Mesenchymal stem cell (in vitro differentiated cells and primary cell): ENCODE measurements at regions not wholly inside any gene's neighbourhood (a gene's known extent, or its start where the extent isn't known, plus 50 kb on each side); places are given as distances from the start of the nearest gene placed in this dataset.

Experiments
- DNase-seq: peaks from one replicate; pipeline ENCODE4 v3.0.0-alpha.2; 2013
- H2AFZ ChIP-seq: one replicate; pipeline ENCODE4 v1.6.1; 2013; ENCODE audit warnings: low read depth, mild to moderate bottlenecking, control low read depth, inconsistent platforms, low read length, moderate library complexity
- H2AK5ac ChIP-seq: 2 replicates; pipeline ENCODE4 v1.6.1; 2013; ENCODE audit warnings: low read length, moderate library complexity, mild to moderate bottlenecking, inconsistent platforms; ENCODE audit not compliant: severe bottlenecking
- H2BK120ac ChIP-seq: one replicate; pipeline ENCODE4 v1.6.1; 2013; ENCODE audit warnings: low read depth, mild to moderate bottlenecking, inconsistent platforms, low read length, moderate library complexity
- H2BK12ac ChIP-seq, 2 experiments: one replicate each; pipeline ENCODE4 v1.6.1; 2013; ENCODE audit warnings: inconsistent platforms in 2 of 2, low read length in 2 of 2, mild to moderate bottlenecking in 2 of 2, moderate library complexity in 2 of 2, control low read depth in 1 of 2
- H2BK15ac ChIP-seq: one replicate; pipeline ENCODE4 v1.6.1; 2013; ENCODE audit warnings: mild to moderate bottlenecking, low read depth, inconsistent platforms; ENCODE audit not compliant: poor library complexity, severe bottlenecking
- H2BK5ac ChIP-seq: 2 replicates; pipeline ENCODE4 v1.6.1; 2013; ENCODE audit warnings: low read depth, mild to moderate bottlenecking, low read length, control low read depth, inconsistent platforms; ENCODE audit not compliant: poor library complexity, severe bottlenecking
- H3K14ac ChIP-seq, 2 experiments: one replicate each; pipeline ENCODE4 v1.6.1; 2013; ENCODE audit warnings: inconsistent platforms in 2 of 2, low read length in 2 of 2, control low read depth in 1 of 2, mild to moderate bottlenecking in 1 of 2, moderate library complexity in 1 of 2
- H3K18ac ChIP-seq, 2 experiments: one replicate each; pipeline ENCODE4 v1.6.1; 2013; ENCODE audit warnings: inconsistent platforms in 2 of 2, low read length in 2 of 2, control low read depth in 1 of 2, low read depth in 1 of 2, mild to moderate bottlenecking in 1 of 2
- H3K23ac ChIP-seq, 2 experiments: one replicate each; pipeline ENCODE4 v1.6.1; 2013; ENCODE audit warnings: inconsistent platforms in 2 of 2, low read length in 2 of 2, mild to moderate bottlenecking in 2 of 2, moderate library complexity in 2 of 2, control low read depth in 1 of 2
- H3K27ac ChIP-seq: 2 replicates; pipeline ENCODE4 v1.5.1; 2013; ENCODE audit warnings: mild to moderate bottlenecking, moderate library complexity, low read length, control low read depth, inconsistent platforms; ENCODE audit not compliant: poor library complexity, severe bottlenecking
- H3K27me3 ChIP-seq, 2 experiments: 2 replicates each; pipeline versions ENCODE4 v1.6.1 to v1.7.0; 2013; ENCODE audit warnings: low read length in 2 of 2, mild to moderate bottlenecking in 2 of 2, moderate library complexity in 2 of 2, control low read depth in 1 of 2, inconsistent platforms in 1 of 2; ENCODE audit not compliant: control insufficient read depth in 1 of 2, insufficient read depth in 1 of 2
- H3K36me3 ChIP-seq, 2 experiments: 2 replicates each; pipeline versions ENCODE4 v1.6.1 to v1.7.0; 2013; ENCODE audit warnings: low read length in 2 of 2, control low read depth in 1 of 2, inconsistent platforms in 1 of 2, low read depth in 1 of 2, mild to moderate bottlenecking in 1 of 2; ENCODE audit not compliant: insufficient read depth in 2 of 2, control insufficient read depth in 1 of 2
- H3K4ac ChIP-seq, 2 experiments: one replicate each; pipeline ENCODE4 v1.6.1; 2013; ENCODE audit warnings: inconsistent platforms in 2 of 2, low read length in 2 of 2, mild to moderate bottlenecking in 2 of 2, moderate library complexity in 2 of 2, control low read depth in 1 of 2, low read depth in 1 of 2
- H3K4me1 ChIP-seq: 2 replicates; pipeline ENCODE4 v1.6.1; 2013; ENCODE audit warnings: low read depth, low read length, control low read depth; ENCODE audit not compliant: control insufficient read depth, insufficient read depth
- H3K4me2 ChIP-seq: 2 replicates; pipeline ENCODE4 v1.6.1; 2013; ENCODE audit warnings: low read length, mild to moderate bottlenecking, inconsistent platforms; ENCODE audit not compliant: poor library complexity, severe bottlenecking
- H3K4me3 ChIP-seq, 2 experiments: 2 replicates each; pipeline versions ENCODE4 v1.5.1 to v1.7.0; 2013; ENCODE audit warnings: low read length in 2 of 2, mild to moderate bottlenecking in 2 of 2, control low read depth in 1 of 2, low read depth in 1 of 2; ENCODE audit not compliant: insufficient read depth in 1 of 2
- H3K79me1 ChIP-seq: replicated peaks from 2 replicates; pipeline ENCODE4 v1.6.1; 2013; ENCODE audit warnings: mild to moderate bottlenecking, control low read depth, low read length, inconsistent platforms; ENCODE audit not compliant: poor library complexity, severe bottlenecking
- H3K9ac ChIP-seq: 2 replicates; pipeline ENCODE4 v1.7.0; 2013; ENCODE audit warnings: mild to moderate bottlenecking, low read length, moderate library complexity
- H3K9me3 ChIP-seq: 2 replicates; pipeline ENCODE4 v1.7.0; 2013; ENCODE audit warnings: mild to moderate bottlenecking, low read length; ENCODE audit not compliant: control insufficient read depth
- H4K8ac ChIP-seq: one replicate; pipeline ENCODE4 v1.6.1; 2013; ENCODE audit warnings: inconsistent platforms, mild to moderate bottlenecking, low read length, moderate library complexity
- H4K91ac ChIP-seq: one replicate; pipeline ENCODE4 v1.6.1; 2013; ENCODE audit warnings: mild to moderate bottlenecking, low read length, inconsistent platforms
- WGBS: methylation state at CpG from one replicate; pipeline ENCODE4 v1.1.7; 2013; ENCODE audit warnings: mixed read lengths; 5-methylcytosine and 5-hydroxymethylcytosine counted together

- H3K14ac ChIP-seq, result no peak overlapping the region
- H2BK12ac ChIP-seq, result no peak overlapping the region
- H3K36me3 ChIP-seq, result no peaks in the 10 kb centered on the region
- 93% methylated on average over 4 of the region's 5 CpGs for WGBS
- no peak overlapping the region for H2BK5ac ChIP-seq
- H3K23ac ChIP-seq, result no peak overlapping the region
- no peak overlapping the region for H3K4me3 ChIP-seq
- no peak overlapping the region for H3K27ac ChIP-seq
- no peak overlapping the region for H2BK120ac ChIP-seq
- no peak overlapping the region for H2AFZ ChIP-seq
- no peak overlapping the region for H2BK15ac ChIP-seq
- H3K4me2 ChIP-seq, result no peak overlapping the region
- H3K27me3 ChIP-seq, result no peaks in the 10 kb centered on the region
- no peak overlapping the region for H3K9ac ChIP-seq
- H3K4me1 ChIP-seq, result no peaks in the 10 kb centered on the region
- H2AK5ac ChIP-seq, result no peak overlapping the region
- H3K79me1 ChIP-seq, result no peaks in the 10 kb centered on the region
- no peak overlapping the region for H4K8ac ChIP-seq
- H3K9me3 ChIP-seq, result no peaks in the 10 kb centered on the region
- no peak overlapping the region for H3K4ac ChIP-seq
- no peak overlapping the region for H3K18ac ChIP-seq
- no peak overlapping the region for H4K91ac ChIP-seq
- DNase-seq, result no peak
Observed at GRCh38 chrX:35722128-35722527, 76.0 kb upstream of the MAGEB16 start.

- Histone ChIP-seq H2AFZ (no peak overlapping the region), H3K79me1 (no peaks in the 10 kb centered on the region), H3K14ac (no peak overlapping the region), H3K4me3 (no peak overlapping the region), H3K4me1 (no peaks in the 10 kb centered on the region), H4K8ac (no peak overlapping the region), H2BK120ac (no peak overlapping the region), H3K27me3 (no peaks in the 10 kb centered on the region), H3K4me2 (no peak overlapping the region), H3K23ac (no peak overlapping the region), H2BK12ac (no peak overlapping the region), H4K91ac (no peak overlapping the region), H3K27ac (no peak overlapping the region), H3K9me3 (no peaks in the 10 kb centered on the region), H3K18ac (no peak overlapping the region), H2AK5ac (no peak overlapping the region), H3K9ac (no peak overlapping the region), H3K4ac (no peak overlapping the region), H2BK15ac (no peak overlapping the region), H3K36me3 (no peaks in the 10 kb centered on the region), H2BK5ac (no peak overlapping the region)
- no CpG with 5 or more reads among the region's 2 CpGs for WGBS
- DNase-seq, result peak; percentile 6
Observed at GRCh38 chrX:35726176-35726575, 72.0 kb upstream of the MAGEB16 start.

GRCh38 chrX:35728481-35728880 is 69.7 kb upstream of the MAGEB16 start:
- Histone ChIP-seq H2BK5ac (no peak overlapping the region), H2BK12ac (no peak overlapping the region), H3K27ac (no peak overlapping the region), H2AK5ac (no peak overlapping the region), H2BK120ac (no peak overlapping the region), H2AFZ (no peak overlapping the region), H2BK15ac (no peak overlapping the region), H3K27me3 (no peaks in the 10 kb centered on the region), H3K9ac (no peak overlapping the region), H3K14ac (no peak overlapping the region), H3K4ac (no peak overlapping the region), H4K8ac (no peak overlapping the region), H3K4me2 (no peak overlapping the region), H3K36me3 (no peaks in the 10 kb centered on the region), H4K91ac (no peak overlapping the region), H3K4me3 (no peak overlapping the region), H3K9me3 (no peaks in the 10 kb centered on the region), H3K23ac (no peak overlapping the region), H3K18ac (no peak overlapping the region), H3K4me1 (no peaks in the 10 kb centered on the region), H3K79me1 (no peaks in the 10 kb centered on the region)
- WGBS, result 0% methylated on average over 2 of the region's 3 CpGs
- DNase-seq, result peak; percentile 5

GRCh38 chrX:35733879-35734278 is 64.3 kb upstream of the MAGEB16 start:
- DNase-seq, result no peak
- no peak overlapping the region for H2AFZ ChIP-seq
- no peaks in the 10 kb centered on the region for H3K27me3 ChIP-seq
- H3K9me3 ChIP-seq, result no peaks in the 10 kb centered on the region
- H3K4me1 ChIP-seq, result no peaks in the 10 kb centered on the region
- H3K23ac ChIP-seq, result no peak overlapping the region
- H2BK12ac ChIP-seq, result no peak overlapping the region
- no peaks in the 10 kb centered on the region for H3K79me1 ChIP-seq
- H3K27ac ChIP-seq, result no peak overlapping the region
- no peak overlapping the region for H3K14ac ChIP-seq
- no peak overlapping the region for H2BK15ac ChIP-seq
- no peak overlapping the region for H4K91ac ChIP-seq
- no peak overlapping the region for H3K4me2 ChIP-seq
- H2BK120ac ChIP-seq, result no peak overlapping the region
- no peaks in the 10 kb centered on the region for H3K36me3 ChIP-seq
- no peak overlapping the region for H3K4me3 ChIP-seq
- H2BK5ac ChIP-seq, result no peak overlapping the region
- no peak overlapping the region for H2AK5ac ChIP-seq
- H3K9ac ChIP-seq, result no peak overlapping the region
- 88% methylated on average over 6 of the region's 7 CpGs for WGBS
- H3K4ac ChIP-seq, result no peak overlapping the region
- H3K18ac ChIP-seq, result no peak overlapping the region
- H4K8ac ChIP-seq, result no peak overlapping the region
